Gastrocnemius medialis (tissue), 4 donors: ENCODE measurements at regions not wholly inside any gene's neighbourhood (a gene's known extent, or its start where the extent isn't known, plus 50 kb on each side); places are given as distances from the start of the nearest gene placed in this dataset.

ENCODE experiments used
- POLR2A ChIP-seq, 2 donors: fragments of 450-650 bp; IDR thresholded peaks; one replicate each; pipeline ENCODE4 v1.6.1; 2017; ENCODE audit warnings: antibody characterized with exemption in 2 of 2, mild to moderate bottlenecking in 2 of 2, moderate library complexity in 2 of 2
- TF ChIP-seq, protein P1 (sequence below), 5 experiments: fragments of 450-650 bp in 3 of 5; fragments of 200-600 bp in 2 of 5; sonication (generic) in 2 of 5; IDR thresholded peaks in 4 of 5; conservative IDR thresholded peaks in 1 of 5; 1 replicate in 4 of 5; 2 replicates in 1 of 5; pipeline ENCODE4 v1.5.1; 2016 to 2019; ENCODE audit warnings: antibody characterized with exemption in 5 of 5, mild to moderate bottlenecking in 3 of 5, moderate library complexity in 3 of 5

DNA sequence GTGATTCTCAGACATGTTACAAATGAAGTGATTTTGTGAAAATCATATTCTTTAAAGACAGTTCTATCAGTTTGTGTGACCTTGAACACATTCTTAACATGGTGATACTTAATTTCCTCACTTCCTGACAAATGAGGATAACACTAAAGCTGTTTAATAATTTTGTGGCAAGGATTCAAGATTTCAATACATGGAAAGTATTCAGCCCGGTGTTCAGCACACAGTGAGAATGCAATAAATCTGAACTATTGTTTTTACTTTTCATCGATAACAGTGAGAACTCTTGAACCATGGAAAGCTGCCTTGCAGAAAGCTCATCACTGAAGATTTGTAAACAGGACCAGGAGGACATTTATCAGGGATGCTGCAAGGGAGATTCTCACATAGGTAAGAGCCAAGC lies 57.1 kb upstream of the C5orf46 start:
- TF ChIP-seq, protein P1, sequence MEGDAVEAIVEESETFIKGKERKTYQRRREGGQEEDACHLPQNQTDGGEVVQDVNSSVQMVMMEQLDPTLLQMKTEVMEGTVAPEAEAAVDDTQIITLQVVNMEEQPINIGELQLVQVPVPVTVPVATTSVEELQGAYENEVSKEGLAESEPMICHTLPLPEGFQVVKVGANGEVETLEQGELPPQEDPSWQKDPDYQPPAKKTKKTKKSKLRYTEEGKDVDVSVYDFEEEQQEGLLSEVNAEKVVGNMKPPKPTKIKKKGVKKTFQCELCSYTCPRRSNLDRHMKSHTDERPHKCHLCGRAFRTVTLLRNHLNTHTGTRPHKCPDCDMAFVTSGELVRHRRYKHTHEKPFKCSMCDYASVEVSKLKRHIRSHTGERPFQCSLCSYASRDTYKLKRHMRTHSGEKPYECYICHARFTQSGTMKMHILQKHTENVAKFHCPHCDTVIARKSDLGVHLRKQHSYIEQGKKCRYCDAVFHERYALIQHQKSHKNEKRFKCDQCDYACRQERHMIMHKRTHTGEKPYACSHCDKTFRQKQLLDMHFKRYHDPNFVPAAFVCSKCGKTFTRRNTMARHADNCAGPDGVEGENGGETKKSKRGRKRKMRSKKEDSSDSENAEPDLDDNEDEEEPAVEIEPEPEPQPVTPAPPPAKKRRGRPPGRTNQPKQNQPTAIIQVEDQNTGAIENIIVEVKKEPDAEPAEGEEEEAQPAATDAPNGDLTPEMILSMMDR (IDR thresholded peaks at IDR 0.05 in 4 of 5, conservative IDR thresholded peaks at IDR 0.05 in 1 of 5) = no peak
- no peak for TF ChIP-seq POLR2A (IDR thresholded peaks at IDR 0.05)
